Astrocyte (in vitro differentiated cells and primary cell): ENCODE measurements at regions not wholly inside any gene's neighbourhood (a gene's known extent, or its start where the extent isn't known, plus 50 kb on each side); places are given as distances from the start of the nearest gene placed in this dataset.

Experiments used
- DNase-seq: peaks from one replicate; pipeline ENCODE4 v3.0.0-alpha.2; 2010; ENCODE audit warnings: low read depth
- FAIRE-seq: peaks from 2 replicates; lab custom pipeline; 2011; peaks lifted over from hg19 to GRCh38; lab: Jason Lieb, UNC
- H2AFZ ChIP-seq: 2 replicates; pipeline ENCODE4 v1.6.0; 2012; ENCODE audit warnings: low read depth, low read length, inconsistent platforms
- H3K27ac ChIP-seq: 2 replicates; pipeline ENCODE4 v1.5.1; 2011; ENCODE audit warnings: low read depth, low read length, inconsistent platforms
- H3K27me3 ChIP-seq: 2 replicates; pipeline ENCODE4 v1.6.0; 2011; ENCODE audit warnings: low read length, inconsistent platforms; ENCODE audit not compliant: insufficient read depth
- H3K36me3 ChIP-seq: 2 replicates; pipeline ENCODE4 v1.5.1; 2011; ENCODE audit warnings: low read length, inconsistent platforms; ENCODE audit not compliant: insufficient read depth
- H3K4me1 ChIP-seq: 2 replicates; pipeline ENCODE4 v1.5.1; 2011; ENCODE audit warnings: low read length, inconsistent platforms; ENCODE audit not compliant: insufficient read depth
- H3K4me2 ChIP-seq: 2 replicates; pipeline ENCODE4 v1.6.0; 2012; ENCODE audit warnings: low read length, inconsistent platforms
- H3K4me3 ChIP-seq: 2 replicates; pipeline ENCODE4 v1.5.1; 2011; ENCODE audit warnings: low read depth, mild to moderate bottlenecking, low read length, inconsistent platforms; ENCODE audit not compliant: insufficient read depth
- H3K79me2 ChIP-seq: 2 replicates; pipeline ENCODE4 v1.6.0; 2012; ENCODE audit warnings: mild to moderate bottlenecking, low read length, inconsistent platforms; ENCODE audit not compliant: insufficient read depth
- H3K9ac ChIP-seq: 2 replicates; pipeline ENCODE4 v1.6.0; 2012; ENCODE audit warnings: mild to moderate bottlenecking, low read length, inconsistent platforms
- H3K9me3 ChIP-seq: 2 replicates; pipeline ENCODE4 v1.5.1; 2012; ENCODE audit warnings: low read depth, mild to moderate bottlenecking, low read length, inconsistent platforms; ENCODE audit not compliant: insufficient read depth
- H4K20me1 ChIP-seq: 2 replicates; pipeline ENCODE4 v1.6.0; 2012; ENCODE audit warnings: low read length, inconsistent platforms; ENCODE audit not compliant: insufficient read depth
- H3K27ac Mint-ChIP-seq: one replicate; pipeline ENCODE4 v1.8.0; 2021; ENCODE audit warnings: mild to moderate bottlenecking, mixed read lengths; ENCODE audit not compliant: unreplicated experiment
- H3K27me3 Mint-ChIP-seq: one replicate; pipeline ENCODE4 v1.8.0; 2021; ENCODE audit warnings: low read depth, mixed read lengths; ENCODE audit not compliant: unreplicated experiment
- H3K36me3 Mint-ChIP-seq: one replicate; pipeline ENCODE4 v1.8.0; 2021; ENCODE audit warnings: low read depth, mixed read lengths; ENCODE audit not compliant: unreplicated experiment
- H3K4me1 Mint-ChIP-seq: one replicate; pipeline ENCODE4 v1.8.0; 2021; ENCODE audit warnings: low read depth, mixed read lengths; ENCODE audit not compliant: unreplicated experiment
- H3K4me3 Mint-ChIP-seq: one replicate; pipeline ENCODE4 v1.8.0; 2021; ENCODE audit warnings: mild to moderate bottlenecking, moderate library complexity, mixed read lengths; ENCODE audit not compliant: unreplicated experiment
- H3K9me3 Mint-ChIP-seq: one replicate; pipeline ENCODE4 v1.8.0; 2021; ENCODE audit warnings: mild to moderate bottlenecking, mixed read lengths; ENCODE audit not compliant: unreplicated experiment
- EZH2 ChIP-seq: IDR thresholded peaks from 2 replicates; pipeline ENCODE4 v1.6.1; 2012; ENCODE audit warnings: mild to moderate bottlenecking, low read length, inconsistent platforms; ENCODE audit not compliant: insufficient read depth
- TF ChIP-seq, protein P1 (sequence below): IDR thresholded peaks from 2 replicates; pipeline ENCODE4 v1.5.1; 2011; ENCODE audit warnings: low read depth, mild to moderate bottlenecking, inconsistent platforms, low read length, moderate library complexity; ENCODE audit not compliant: insufficient read depth

DNA sequence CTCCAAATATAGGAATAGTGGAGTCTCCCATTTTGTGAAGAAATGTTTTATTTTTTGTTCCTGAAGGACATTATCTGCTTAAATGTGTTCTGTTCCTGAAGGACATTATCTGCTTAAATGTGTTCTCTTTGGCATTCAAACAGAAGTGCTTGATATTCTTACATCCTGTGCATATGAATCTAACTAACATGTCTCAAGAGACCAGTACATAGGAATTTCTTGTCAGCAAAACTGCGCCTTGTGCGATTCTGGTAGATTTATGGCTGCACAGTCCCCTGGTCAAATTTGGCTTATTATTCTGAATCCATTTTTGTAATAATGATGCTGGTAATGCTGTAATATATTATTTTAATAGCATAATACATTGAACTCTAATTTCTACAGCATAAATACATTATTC is 722.4 kb downstream of the NOVA1 start:
- H2AFZ ChIP-seq, result no peak overlapping the region
- H3K9me3 ChIP-seq, result no peaks in the 10 kb centered on the region
- no peak overlapping the region for H3K27ac Mint-ChIP-seq
- TF ChIP-seq EZH2, result no peak
- TF ChIP-seq, protein P1, sequence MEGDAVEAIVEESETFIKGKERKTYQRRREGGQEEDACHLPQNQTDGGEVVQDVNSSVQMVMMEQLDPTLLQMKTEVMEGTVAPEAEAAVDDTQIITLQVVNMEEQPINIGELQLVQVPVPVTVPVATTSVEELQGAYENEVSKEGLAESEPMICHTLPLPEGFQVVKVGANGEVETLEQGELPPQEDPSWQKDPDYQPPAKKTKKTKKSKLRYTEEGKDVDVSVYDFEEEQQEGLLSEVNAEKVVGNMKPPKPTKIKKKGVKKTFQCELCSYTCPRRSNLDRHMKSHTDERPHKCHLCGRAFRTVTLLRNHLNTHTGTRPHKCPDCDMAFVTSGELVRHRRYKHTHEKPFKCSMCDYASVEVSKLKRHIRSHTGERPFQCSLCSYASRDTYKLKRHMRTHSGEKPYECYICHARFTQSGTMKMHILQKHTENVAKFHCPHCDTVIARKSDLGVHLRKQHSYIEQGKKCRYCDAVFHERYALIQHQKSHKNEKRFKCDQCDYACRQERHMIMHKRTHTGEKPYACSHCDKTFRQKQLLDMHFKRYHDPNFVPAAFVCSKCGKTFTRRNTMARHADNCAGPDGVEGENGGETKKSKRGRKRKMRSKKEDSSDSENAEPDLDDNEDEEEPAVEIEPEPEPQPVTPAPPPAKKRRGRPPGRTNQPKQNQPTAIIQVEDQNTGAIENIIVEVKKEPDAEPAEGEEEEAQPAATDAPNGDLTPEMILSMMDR, result no peak
- no peaks in the 10 kb centered on the region for H3K9me3 Mint-ChIP-seq
- no peak overlapping the region for H3K4me2 ChIP-seq
- no peak overlapping the region for H3K27ac ChIP-seq
- H3K4me1 Mint-ChIP-seq, result peaks cover 2% of the 10 kb centered on the region
- DNase-seq (no peak), FAIRE-seq (no peak)
- no peaks in the 10 kb centered on the region for H3K27me3 Mint-ChIP-seq
- no peak overlapping the region for H3K9ac ChIP-seq
- no peaks in the 10 kb centered on the region for H3K27me3 ChIP-seq
- H3K79me2 ChIP-seq, result no peaks in the 10 kb centered on the region
- H3K4me3 ChIP-seq, result no peak overlapping the region
- no peak overlapping the region for H3K4me3 Mint-ChIP-seq
- H3K36me3 ChIP-seq, result no peaks in the 10 kb centered on the region
- no peaks in the 10 kb centered on the region for H4K20me1 ChIP-seq
- no peaks in the 10 kb centered on the region for H3K4me1 ChIP-seq
- no peaks in the 10 kb centered on the region for H3K36me3 Mint-ChIP-seq

DNA sequence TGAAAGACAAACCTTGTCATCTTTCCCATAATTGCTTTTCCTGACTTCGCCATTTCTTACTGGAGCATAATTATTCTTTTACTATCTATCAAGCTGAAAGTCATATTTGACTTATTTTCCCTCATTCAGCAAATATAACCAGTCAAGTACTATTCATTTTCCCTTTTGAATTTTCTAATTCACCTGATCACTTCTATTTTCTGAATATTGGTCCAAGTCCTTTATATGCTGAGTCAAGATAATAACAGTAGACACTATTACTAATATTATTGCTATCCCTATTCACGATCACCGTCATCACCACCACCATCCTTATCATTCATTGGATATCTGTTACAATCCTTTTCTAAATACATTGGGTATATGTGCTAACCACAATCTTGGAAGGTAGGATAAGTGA is 728.0 kb downstream of the NOVA1 start:
- Mint-ChIP-seq H3K27me3 (no peaks in the 10 kb centered on the region), H3K9me3 (no peaks in the 10 kb centered on the region)

More for the DNA sequence above, 728.0 kb downstream of the NOVA1 start:
- H3K4me3 ChIP-seq, result no peak overlapping the region
- H3K9ac ChIP-seq, result no peak overlapping the region
- Mint-ChIP-seq H3K27ac (no peak overlapping the region), H3K4me1 (no peaks in the 10 kb centered on the region), H3K36me3 (no peaks in the 10 kb centered on the region), H3K4me3 (no peak overlapping the region)
- no peaks in the 10 kb centered on the region for H3K4me1 ChIP-seq
- H4K20me1 ChIP-seq, result no peaks in the 10 kb centered on the region
- no peaks in the 10 kb centered on the region for H3K36me3 ChIP-seq
- no peaks in the 10 kb centered on the region for H3K27me3 ChIP-seq
- H2AFZ ChIP-seq, result no peak overlapping the region
- no peak for TF ChIP-seq EZH2
- TF ChIP-seq, protein P1, result no peak
- DNase-seq (no peak), FAIRE-seq (no peak)
- no peak overlapping the region for H3K4me2 ChIP-seq
- no peaks in the 10 kb centered on the region for H3K9me3 ChIP-seq
- no peak overlapping the region for H3K27ac ChIP-seq
- H3K79me2 ChIP-seq, result no peaks in the 10 kb centered on the region
